Bronchial epithelial cell (primary cell): ENCODE measurements at regions not wholly inside any gene's neighbourhood (a gene's known extent, or its start where the extent isn't known, plus 50 kb on each side); places are given as distances from the start of the nearest gene placed in this dataset.

Experiments used
- DNase-seq: peaks from one replicate; pipeline ENCODE4 v3.0.0-alpha.2; 2010; ENCODE audit warnings: low read depth
- FAIRE-seq: peaks from 2 replicates; lab custom pipeline; 2011; peaks lifted over from hg19 to GRCh38; lab: Jason Lieb, UNC
- H3K27me3 ChIP-seq: 2 replicates; pipeline ENCODE4 v1.5.1; 2011; ENCODE audit warnings: low read length; ENCODE audit not compliant: control insufficient read depth, insufficient read depth
- H3K36me3 ChIP-seq: 2 replicates; pipeline ENCODE4 v1.5.1; 2011; ENCODE audit warnings: low read length; ENCODE audit not compliant: control insufficient read depth, insufficient read depth
- H3K4me3 ChIP-seq: 2 replicates; pipeline ENCODE4 v1.5.1; 2011; ENCODE audit warnings: mild to moderate bottlenecking, low read depth, low read length, control low read depth
- CTCF ChIP-seq: IDR thresholded peaks from 2 replicates; pipeline ENCODE4 v1.5.1; 2011; ENCODE audit warnings: mild to moderate bottlenecking, moderate library complexity, low read length, control low read depth, inconsistent platforms; ENCODE audit not compliant: insufficient read depth, severe bottlenecking

DNA sequence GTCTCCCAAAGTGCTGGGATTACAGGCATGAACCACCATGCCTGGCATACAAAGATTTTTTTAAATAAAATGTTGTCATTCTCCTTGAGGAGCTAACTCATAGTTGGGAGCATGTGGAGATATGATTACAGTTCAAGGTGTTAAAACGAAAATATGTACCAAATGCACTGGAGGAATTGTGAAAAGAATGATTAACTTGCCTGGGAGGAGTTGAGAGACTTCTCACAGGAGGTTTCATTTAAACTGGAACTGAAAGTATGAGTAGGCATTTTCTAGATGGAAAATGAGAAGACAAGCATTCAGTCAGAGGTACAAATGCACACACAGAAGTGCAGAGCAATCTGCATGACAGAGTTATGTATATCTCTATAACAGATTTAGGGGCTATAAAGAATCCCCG is 126.6 kb upstream of the PDE1A start:
- Histone ChIP-seq H3K36me3 (no peaks in the 10 kb centered on the region), H3K4me3 (no peak overlapping the region), H3K27me3 (no peaks in the 10 kb centered on the region)
- no peak for FAIRE-seq
- no peak for DNase-seq
- no peak for TF ChIP-seq CTCF

- no peaks in the 10 kb centered on the region for H3K27me3 ChIP-seq
- no peaks in the 10 kb centered on the region for H3K36me3 ChIP-seq
- DNase-seq (no peak), FAIRE-seq (no peak)
- no peak overlapping the region for H3K4me3 ChIP-seq
- TF ChIP-seq CTCF, result no peak
Observed at GRCh38 chr2:182554950-182555349, 128.1 kb upstream of the PDE1A start.

DNA sequence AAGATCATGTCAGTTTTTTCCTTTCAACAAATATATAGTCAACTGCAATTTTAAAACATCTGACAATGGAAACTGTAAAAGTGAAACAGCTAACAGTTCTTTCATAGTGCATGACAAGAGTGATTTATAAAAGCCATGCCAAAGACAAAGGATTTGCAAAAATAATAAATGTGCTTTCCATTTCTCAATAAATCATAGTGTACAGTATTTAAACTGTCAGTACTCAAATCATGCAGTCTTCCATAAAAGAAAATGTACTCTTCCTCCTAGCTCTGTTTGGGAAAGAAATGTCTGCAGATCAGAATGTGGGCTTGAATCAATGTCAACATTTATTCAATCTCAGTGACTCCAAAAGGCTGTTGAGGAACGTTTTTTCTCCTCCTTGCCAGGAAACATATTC is 131.7 kb upstream of the PDE1A start:
- FAIRE-seq (no peak), DNase-seq (no peak)
- Histone ChIP-seq H3K4me3 (no peak overlapping the region), H3K36me3 (no peaks in the 10 kb centered on the region), H3K27me3 (no peaks in the 10 kb centered on the region)
- TF ChIP-seq CTCF, result no peak

DNA sequence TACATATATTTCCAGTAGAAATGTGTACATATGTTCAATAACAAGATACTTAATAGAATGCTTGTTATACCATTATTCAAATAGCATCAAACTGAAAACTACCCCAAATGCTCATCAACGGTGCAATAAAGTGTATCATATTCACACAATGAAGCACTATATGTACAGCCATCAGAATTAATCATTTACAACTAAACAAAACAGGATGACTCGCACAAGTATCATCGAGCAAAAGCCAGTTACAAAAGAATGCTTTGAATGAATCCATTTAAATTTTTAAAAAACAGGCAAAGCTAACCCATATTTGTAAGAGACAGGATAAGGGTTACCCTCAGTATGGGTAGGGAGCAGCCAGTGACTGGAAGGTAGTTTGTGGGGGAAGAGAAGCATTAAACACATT is 132.8 kb upstream of the PDE1A start:
- H3K4me3 ChIP-seq, result no peak overlapping the region
- FAIRE-seq (no peak), DNase-seq (peak; percentile 64)
- TF ChIP-seq CTCF, result no peak
- H3K36me3 ChIP-seq, result no peaks in the 10 kb centered on the region
- no peaks in the 10 kb centered on the region for H3K27me3 ChIP-seq

DNA sequence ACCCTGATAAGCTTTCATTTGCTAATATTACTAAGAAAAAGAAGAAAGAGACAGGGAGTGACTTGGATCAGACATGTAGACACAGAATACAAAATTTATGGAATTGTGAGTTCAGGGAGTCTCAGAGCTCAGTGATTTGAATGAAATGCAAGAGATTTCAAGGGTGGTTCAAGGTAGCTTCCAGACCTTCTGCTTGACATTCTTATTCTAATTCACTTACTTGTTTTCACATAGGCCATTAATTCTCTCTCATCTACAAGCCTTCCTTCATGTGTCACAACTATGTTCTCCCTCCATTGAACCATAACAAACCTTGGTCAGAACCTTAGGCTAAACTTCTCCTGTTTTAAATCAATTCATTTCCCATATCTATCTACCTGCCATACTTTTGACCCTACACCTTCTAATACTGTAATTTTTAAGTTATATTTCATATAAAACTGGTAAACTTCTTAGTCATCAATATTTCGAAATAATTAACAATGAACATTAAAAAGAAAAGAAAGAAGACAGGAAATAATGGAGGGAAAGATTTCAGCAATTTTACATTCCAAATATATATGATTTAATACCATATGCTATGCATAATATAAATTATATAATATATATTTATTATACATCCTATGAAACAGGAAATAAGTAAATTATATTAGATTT is 139.2 kb upstream of the PDE1A start:
- FAIRE-seq, result no peak
- Histone ChIP-seq H3K27me3 (no peaks in the 10 kb centered on the region), H3K4me3 (no peak overlapping the region), H3K36me3 (no peaks in the 10 kb centered on the region)
- no peak for TF ChIP-seq CTCF
- DNase-seq, result no peak

GRCh38 chr2:182573553-182573952 is 142.5 kb upstream of the DNAJC10 start:
- Histone ChIP-seq H3K36me3 (no peaks in the 10 kb centered on the region), H3K4me3 (no peak overlapping the region), H3K27me3 (no peaks in the 10 kb centered on the region)
- DNase-seq (no peak), FAIRE-seq (no peak)
- no peak for TF ChIP-seq CTCF
